ENCODE measurements at regions not wholly inside any gene's neighbourhood (a gene's known extent, or its start where the extent isn't known, plus 50 kb on each side); places are given as distances from the start of the nearest gene placed in this dataset.

DNA sequence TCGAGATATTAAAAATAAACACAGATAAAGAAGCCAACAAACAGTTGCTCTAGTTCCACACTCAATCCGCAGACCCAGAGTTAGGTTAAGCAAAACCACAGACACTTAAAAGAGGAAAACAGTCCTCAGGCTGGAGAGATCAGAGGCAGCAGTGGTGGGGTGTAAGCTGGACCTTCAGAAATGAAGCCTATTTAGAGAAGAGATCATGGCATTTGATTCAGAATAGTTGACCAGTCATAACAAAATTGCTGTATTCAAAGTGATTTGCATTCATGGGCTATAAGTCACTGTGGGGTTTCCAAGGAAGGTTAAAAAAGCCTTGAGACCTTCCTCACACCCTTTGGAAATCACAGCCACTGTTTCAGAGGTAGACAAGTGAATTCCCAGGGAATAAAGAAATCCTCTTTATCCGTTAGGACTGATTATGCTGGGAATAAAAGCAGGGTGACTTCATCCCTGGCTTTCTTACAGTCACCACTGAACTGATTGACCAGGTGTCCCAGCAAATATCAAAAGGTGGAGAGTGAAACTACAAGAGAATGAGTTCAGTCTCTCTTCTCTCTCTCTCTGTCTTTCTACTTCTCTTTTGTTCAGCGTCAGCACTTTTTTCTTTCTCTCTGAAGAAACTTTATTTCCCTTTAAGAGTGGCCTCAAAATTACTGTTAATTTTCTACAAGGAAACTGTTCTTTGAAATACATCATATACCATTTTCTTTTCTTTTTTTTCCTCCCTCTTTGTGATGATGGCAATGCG is 171.8 kb upstream of the PIK3C3 start:
- WGBS: 69% methylated on average over 5 of the region's 5 CpGs
- no peaks in the 10 kb centered on the region for H3K27me3 ChIP-seq (ENCODE audit: control insufficient read depth, insufficient read depth)
- no peak overlapping the region for H3K4me3 ChIP-seq (ENCODE audit: low read length)
- ATAC-seq (no peak), DNase-seq (no peak)
- H3K27ac ChIP-seq (ENCODE audit: low read length): no peak overlapping the region
- intact Hi-C loops (cut with DNase I): no loop called here
- H3K9me3 ChIP-seq (ENCODE audit: control insufficient read depth, low read length): no peaks in the 10 kb centered on the region
- no peaks in the 10 kb centered on the region for H3K4me1 ChIP-seq (ENCODE audit: control insufficient read depth, insufficient read depth, low read length)

DNA sequence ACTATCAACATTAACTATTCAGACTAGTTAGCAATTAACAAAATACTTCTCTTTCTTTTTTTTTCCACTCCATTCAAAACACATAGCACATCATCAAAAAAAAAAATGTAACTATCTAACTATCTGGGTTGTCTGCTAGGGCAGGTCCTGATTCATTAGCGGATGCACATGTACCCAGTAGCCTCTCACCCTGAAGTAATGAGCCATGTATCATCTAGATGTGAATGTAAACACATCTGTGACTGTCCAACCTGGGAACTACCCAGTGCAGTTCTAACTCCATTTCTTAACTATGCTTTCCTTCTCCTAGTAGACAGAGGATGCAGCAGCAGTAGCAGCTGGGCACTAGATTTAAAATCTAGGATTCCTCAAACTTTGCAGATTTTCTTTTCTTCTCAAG is 183.1 kb upstream of the PIK3C3 start:
- H3K27me3 ChIP-seq (ENCODE audit: control insufficient read depth, insufficient read depth): peaks cover 2% of the 10 kb centered on the region
- ATAC-seq (no peak), DNase-seq (no peak)
- H3K4me1 ChIP-seq (ENCODE audit: control insufficient read depth, insufficient read depth, low read length): no peaks in the 10 kb centered on the region
- no peaks in the 10 kb centered on the region for H3K9me3 ChIP-seq (ENCODE audit: control insufficient read depth, low read length)
- 77% methylated on average over 1 of the region's 1 CpG for WGBS
- H3K27ac ChIP-seq (ENCODE audit: low read length): no peak overlapping the region
- intact Hi-C loops (cut with DNase I): no loop called here
- H3K4me3 ChIP-seq (ENCODE audit: low read length): no peak overlapping the region

DNA sequence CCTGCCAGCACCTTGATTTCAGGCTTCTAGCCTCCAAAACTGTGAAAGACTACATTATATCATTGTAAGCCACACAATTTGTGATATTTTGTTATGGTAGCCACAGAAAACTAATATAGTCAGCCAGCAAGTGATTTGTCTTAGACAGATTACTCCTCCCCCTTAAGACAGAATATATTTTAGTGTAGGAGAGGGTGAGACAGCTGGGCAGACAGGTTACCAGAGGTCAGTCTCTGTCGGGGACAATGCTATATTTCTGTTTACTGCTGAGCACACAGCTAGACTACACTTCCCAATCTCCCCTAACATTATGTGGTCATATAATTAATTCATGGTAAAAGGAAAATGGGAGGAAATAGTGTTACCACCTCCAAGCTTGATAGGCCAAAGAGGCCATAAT is 185.8 kb upstream of the PIK3C3 start:
- no peak for DNase-seq
- no peak for ATAC-seq
- 73% methylated on average over 1 of the region's 1 CpG for WGBS

DNA sequence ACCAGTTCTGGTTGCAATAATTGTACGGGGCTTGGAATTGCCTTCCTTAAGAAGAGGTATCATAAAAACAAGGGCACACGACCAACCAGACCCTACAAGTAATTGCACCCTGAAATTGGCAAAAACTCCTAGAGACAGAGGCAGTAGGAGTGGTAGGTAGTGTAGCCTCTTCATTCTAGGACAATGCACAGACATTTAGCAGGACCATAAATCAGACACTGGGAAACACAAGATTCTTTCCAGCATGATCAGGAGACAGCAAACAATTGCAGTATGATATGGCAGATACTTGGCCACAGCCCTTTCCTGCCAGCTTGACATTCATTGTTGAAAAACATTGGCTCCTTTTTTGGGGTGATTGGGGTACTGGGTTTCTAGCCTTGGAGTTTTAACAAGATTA is 186.6 kb upstream of the PIK3C3 start:
- Histone ChIP-seq H3K4me3 (ENCODE audit: low read length) (no peak overlapping the region), H3K4me1 (ENCODE audit: control insufficient read depth, insufficient read depth, low read length) (no peaks in the 10 kb centered on the region), H3K27ac (ENCODE audit: low read length) (no peak overlapping the region), H3K9me3 (ENCODE audit: control insufficient read depth, low read length) (no peaks in the 10 kb centered on the region), H3K27me3 (ENCODE audit: control insufficient read depth, insufficient read depth) (peaks cover 2% of the 10 kb centered on the region)
- ATAC-seq: no peak
- 76% methylated on average over 2 of the region's 2 CpGs for WGBS
- intact Hi-C loops (cut with DNase I): no loop called here
- DNase-seq: no peak

More for the DNA sequence above, 185.8 kb upstream of the PIK3C3 start:
- Histone ChIP-seq H3K9me3 (ENCODE audit: control insufficient read depth, low read length) (no peaks in the 10 kb centered on the region), H3K4me1 (ENCODE audit: control insufficient read depth, insufficient read depth, low read length) (no peaks in the 10 kb centered on the region), H3K27me3 (ENCODE audit: control insufficient read depth, insufficient read depth) (peaks cover 2% of the 10 kb centered on the region), H3K27ac (ENCODE audit: low read length) (no peak overlapping the region), H3K4me3 (ENCODE audit: low read length) (no peak overlapping the region)
- intact Hi-C loops (cut with DNase I): no loop called here

DNA sequence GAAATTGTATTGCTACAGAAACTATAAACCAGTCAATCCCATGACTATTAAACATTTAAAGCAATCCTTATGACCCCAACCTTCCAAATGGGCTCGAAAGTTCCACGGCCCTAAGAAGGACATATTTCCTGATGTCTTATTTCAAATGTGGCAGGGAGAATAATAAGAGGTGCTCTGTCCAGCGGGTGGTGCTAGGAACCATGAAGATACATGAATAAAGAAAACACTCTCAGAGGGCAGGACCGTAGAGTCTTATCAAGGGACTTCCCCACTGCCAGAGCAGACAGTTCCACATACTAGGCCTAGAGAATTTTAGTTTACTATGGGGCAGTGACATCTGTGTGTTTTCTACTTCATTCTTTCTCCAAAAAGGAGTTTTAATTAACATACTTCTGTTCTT is 187.1 kb upstream of the PIK3C3 start:
- no peaks in the 10 kb centered on the region for H3K4me1 ChIP-seq (ENCODE audit: control insufficient read depth, insufficient read depth, low read length)
- H3K27me3 ChIP-seq (ENCODE audit: control insufficient read depth, insufficient read depth): peaks cover 2% of the 10 kb centered on the region
- H3K9me3 ChIP-seq (ENCODE audit: control insufficient read depth, low read length): no peaks in the 10 kb centered on the region
- H3K27ac ChIP-seq (ENCODE audit: low read length): no peak overlapping the region
- H3K4me3 ChIP-seq (ENCODE audit: low read length): no peak overlapping the region
- 47% methylated on average over 4 of the region's 4 CpGs for WGBS
- ATAC-seq: no peak
- intact Hi-C loops (cut with DNase I): no loop called here
- DNase-seq: no peak

DNA sequence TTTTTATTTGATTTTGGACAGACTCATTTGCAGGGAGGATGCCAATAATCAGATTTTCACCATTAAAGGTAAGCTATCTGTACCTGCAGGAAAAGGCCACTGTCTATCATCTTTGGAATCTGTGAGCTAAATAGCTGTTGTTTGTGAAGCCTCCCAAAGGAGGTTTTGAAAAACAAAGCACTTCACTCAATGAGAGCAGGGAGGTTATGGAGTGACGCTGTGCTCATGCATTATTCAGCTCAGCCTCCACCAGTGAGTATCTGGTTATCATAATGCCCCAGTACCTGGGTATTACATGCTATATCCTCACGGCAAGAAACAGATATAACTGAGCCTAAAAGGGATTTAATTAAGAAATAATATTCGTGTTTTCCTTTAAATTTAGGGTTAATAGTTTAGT is 189.6 kb upstream of the PIK3C3 start:
- WGBS: 70% methylated on average over 3 of the region's 3 CpGs
- ATAC-seq: no peak
- intact Hi-C loops (cut with DNase I): no loop called here

DNA sequence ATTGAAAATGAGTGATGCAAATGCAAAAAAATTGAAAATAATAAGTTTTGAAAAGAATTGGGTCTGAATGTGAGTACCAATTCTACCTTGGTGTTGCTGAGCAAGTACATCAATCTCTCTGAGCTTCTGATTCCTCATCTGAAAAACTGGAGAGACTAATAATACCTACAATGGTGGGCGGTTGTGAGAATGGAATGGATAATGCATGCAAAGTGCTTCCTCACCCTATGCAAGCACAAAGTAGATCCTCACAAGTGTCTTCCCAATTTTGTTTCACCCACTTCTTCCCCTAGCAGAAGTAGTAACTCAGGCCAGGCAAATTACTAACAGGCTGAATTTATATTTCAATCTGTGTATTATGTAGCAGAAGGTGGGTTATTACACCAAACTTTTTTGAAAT is 191.7 kb upstream of the PIK3C3 start:
- no peak for ATAC-seq
- Histone ChIP-seq H3K27me3 (ENCODE audit: control insufficient read depth, insufficient read depth) (no peaks in the 10 kb centered on the region), H3K4me1 (ENCODE audit: control insufficient read depth, insufficient read depth, low read length) (no peaks in the 10 kb centered on the region), H3K27ac (ENCODE audit: low read length) (no peak overlapping the region), H3K9me3 (ENCODE audit: control insufficient read depth, low read length) (no peaks in the 10 kb centered on the region), H3K4me3 (ENCODE audit: low read length) (no peak overlapping the region)
- 88% methylated on average over 1 of the region's 1 CpG for WGBS
- no peak for DNase-seq
- intact Hi-C loops (cut with DNase I): no loop called here

More for the DNA sequence above, 189.6 kb upstream of the PIK3C3 start:
- H3K4me3 ChIP-seq (ENCODE audit: low read length): no peak overlapping the region
- H3K9me3 ChIP-seq (ENCODE audit: control insufficient read depth, low read length): no peaks in the 10 kb centered on the region
- no peak for DNase-seq
- peaks cover 2% of the 10 kb centered on the region for H3K27me3 ChIP-seq (ENCODE audit: control insufficient read depth, insufficient read depth)
- H3K27ac ChIP-seq (ENCODE audit: low read length): no peak overlapping the region
- H3K4me1 ChIP-seq (ENCODE audit: control insufficient read depth, insufficient read depth, low read length): no peaks in the 10 kb centered on the region

DNA sequence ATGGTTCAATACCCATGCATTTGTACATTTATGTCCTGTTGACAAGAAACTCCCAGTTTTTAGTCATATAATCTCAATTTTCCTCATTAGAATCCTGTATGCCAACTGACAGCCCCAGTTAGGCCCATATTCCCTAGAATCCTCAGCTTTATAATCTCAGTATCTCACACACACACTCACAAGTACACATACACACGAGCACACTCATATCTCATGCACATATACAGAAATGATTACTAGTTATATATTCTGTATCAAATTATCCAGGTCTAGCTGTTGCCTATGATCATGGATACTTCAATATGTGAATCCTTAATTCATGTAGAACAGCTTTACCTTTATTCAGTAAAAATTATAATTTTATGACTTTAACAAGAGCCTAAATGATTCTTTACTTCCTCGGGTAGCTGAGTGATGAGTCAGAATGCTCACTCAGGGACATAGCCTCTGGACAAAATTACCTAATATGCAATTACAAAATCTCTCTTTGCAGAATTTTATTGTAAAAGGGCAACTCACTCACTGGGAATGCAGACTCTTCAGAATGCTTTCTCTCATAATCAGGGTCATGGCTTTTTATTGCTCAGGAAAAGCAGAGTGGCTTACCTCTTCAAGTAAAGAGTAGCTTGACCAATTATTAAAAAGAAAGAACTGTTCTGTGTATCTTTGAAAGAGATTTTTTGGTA is 193.6 kb upstream of the PIK3C3 start:
- no peak overlapping the region for H3K27ac ChIP-seq (ENCODE audit: low read length)
- H3K9me3 ChIP-seq (ENCODE audit: control insufficient read depth, low read length): no peaks in the 10 kb centered on the region
- H3K4me1 ChIP-seq (ENCODE audit: control insufficient read depth, insufficient read depth, low read length): no peaks in the 10 kb centered on the region
- WGBS: 66% methylated on average over 2 of the region's 2 CpGs
- no peaks in the 10 kb centered on the region for H3K27me3 ChIP-seq (ENCODE audit: control insufficient read depth, insufficient read depth)
- intact Hi-C loops (cut with DNase I): no loop called here
- H3K4me3 ChIP-seq (ENCODE audit: low read length): no peak overlapping the region
- ATAC-seq: no peak
- no peak for DNase-seq

DNA sequence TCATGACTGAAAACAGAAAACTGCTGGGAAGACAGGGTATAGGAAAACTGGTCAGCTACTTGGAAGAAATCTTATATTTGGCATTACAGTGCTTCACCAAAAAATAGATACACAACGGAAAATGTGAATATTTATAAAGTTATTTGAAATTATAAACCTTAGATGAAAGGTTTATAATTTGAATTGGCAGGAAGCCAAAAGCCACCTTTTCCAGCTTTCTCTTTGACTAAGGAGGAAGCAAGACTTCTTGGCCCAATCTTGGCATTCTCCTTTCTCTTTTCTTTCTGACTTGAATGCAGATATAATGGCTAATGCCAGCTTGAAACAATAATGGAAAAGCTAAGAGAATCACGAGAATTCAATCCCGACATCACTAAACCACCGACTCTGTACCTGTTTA is 196.5 kb upstream of the PIK3C3 start:
- no peak overlapping the region for H3K4me3 ChIP-seq (ENCODE audit: low read length)
- 85% methylated on average over 4 of the region's 4 CpGs for WGBS

DNA sequence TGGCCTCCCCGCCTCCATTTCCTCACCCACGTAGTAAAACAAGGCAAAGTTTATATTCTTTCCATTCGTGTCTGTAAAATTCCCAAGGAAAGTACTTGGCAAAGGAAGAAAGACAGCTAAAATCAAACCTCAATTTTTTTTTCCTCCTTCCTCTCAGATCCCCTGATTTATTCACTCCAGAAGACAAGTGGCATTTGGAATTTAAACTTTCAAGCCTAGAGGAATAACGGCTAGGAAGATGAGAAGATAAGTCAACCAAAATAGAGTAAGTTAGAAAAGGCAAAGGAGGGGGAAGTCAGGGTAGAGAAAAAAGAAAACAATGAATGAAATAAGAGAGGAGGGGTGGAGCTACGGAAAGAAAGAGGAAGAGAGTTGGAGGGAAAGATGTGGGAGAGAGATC is 198.9 kb upstream of the PIK3C3 start:
- ATAC-seq: no peak
- H3K27me3 ChIP-seq (ENCODE audit: control insufficient read depth, insufficient read depth): no peaks in the 10 kb centered on the region
- no peak overlapping the region for H3K4me3 ChIP-seq (ENCODE audit: low read length)
- intact Hi-C loops (cut with DNase I): no loop called here
- WGBS: 59% methylated on average over 5 of the region's 5 CpGs
- no peaks in the 10 kb centered on the region for H3K4me1 ChIP-seq (ENCODE audit: control insufficient read depth, insufficient read depth, low read length)
- no peak for DNase-seq
- no peak overlapping the region for H3K27ac ChIP-seq (ENCODE audit: low read length)
- no peaks in the 10 kb centered on the region for H3K9me3 ChIP-seq (ENCODE audit: control insufficient read depth, low read length)

More for the DNA sequence above, 196.5 kb upstream of the PIK3C3 start:
- Histone ChIP-seq H3K4me1 (ENCODE audit: control insufficient read depth, insufficient read depth, low read length) (no peaks in the 10 kb centered on the region), H3K27me3 (ENCODE audit: control insufficient read depth, insufficient read depth) (no peaks in the 10 kb centered on the region), H3K27ac (ENCODE audit: low read length) (no peak overlapping the region), H3K9me3 (ENCODE audit: control insufficient read depth, low read length) (no peaks in the 10 kb centered on the region)
- intact Hi-C loops (cut with DNase I): no loop called here
- ATAC-seq (no peak), DNase-seq (no peak)

DNA sequence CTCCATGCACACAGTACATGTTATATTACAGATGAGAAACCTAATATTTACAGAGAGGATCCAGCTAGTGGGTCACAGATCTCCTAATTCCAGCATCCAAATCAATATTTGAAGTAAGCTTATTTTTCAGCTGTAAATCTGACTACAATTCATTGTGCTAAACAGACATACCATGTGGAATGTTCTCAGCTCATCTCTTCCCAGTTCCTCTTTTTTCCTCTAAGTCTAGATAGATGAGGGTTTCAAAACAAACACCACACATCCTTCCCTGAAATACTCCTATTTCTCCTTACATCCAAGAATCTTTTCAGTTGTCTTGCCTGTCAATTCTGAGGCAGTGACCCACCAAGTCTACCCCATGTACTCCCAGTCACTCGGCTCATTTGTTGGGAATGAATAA is 200.7 kb upstream of the PIK3C3 start:
- H3K27me3 ChIP-seq (ENCODE audit: control insufficient read depth, insufficient read depth): no peaks in the 10 kb centered on the region
- no peaks in the 10 kb centered on the region for H3K9me3 ChIP-seq (ENCODE audit: control insufficient read depth, low read length)
- intact Hi-C loops (cut with DNase I): no loop called here
- H3K27ac ChIP-seq (ENCODE audit: low read length): no peak overlapping the region
- no peak for DNase-seq
- 89% methylated on average over 1 of the region's 1 CpG for WGBS
- no peaks in the 10 kb centered on the region for H3K4me1 ChIP-seq (ENCODE audit: control insufficient read depth, insufficient read depth, low read length)
- H3K4me3 ChIP-seq (ENCODE audit: low read length): no peak overlapping the region
- no peak for ATAC-seq
